SK-MEL-5 (cell line): ENCODE measurements at regions not wholly inside any gene's neighbourhood (a gene's known extent, or its start where the extent isn't known, plus 50 kb on each side); places are given as distances from the start of the nearest gene placed in this dataset.

Experiments
- DNase-seq: peaks from one replicate; pipeline ENCODE4 v3.0.0-alpha.2; 2016; ENCODE audit warnings: low read depth, low spot score
- in situ Hi-C: cut with HindIII; loops from 2 replicates; pipeline ENCODE4 v1.10.0; 2016; ENCODE audit warnings: low sequenced_read_pairs, high pct_unique_total_duplicates, low pct_unique_long_range_greater_than_20kb

- in situ Hi-C loops: no loop called here
- DNase-seq: no peak
These were observed 210.2 kb upstream of the MKLN1 start for GRCh38 chr7:131117439-131117838.

- in situ Hi-C loops: no loop called here
- DNase-seq: no peak
These were observed 208.3 kb upstream of the MKLN1 start for GRCh38 chr7:131119381-131119780.

- in situ Hi-C loops: no loop called here
- DNase-seq: no peak
These were observed 205.3 kb upstream of the MKLN1 start for GRCh38 chr7:131122394-131122793.

DNA sequence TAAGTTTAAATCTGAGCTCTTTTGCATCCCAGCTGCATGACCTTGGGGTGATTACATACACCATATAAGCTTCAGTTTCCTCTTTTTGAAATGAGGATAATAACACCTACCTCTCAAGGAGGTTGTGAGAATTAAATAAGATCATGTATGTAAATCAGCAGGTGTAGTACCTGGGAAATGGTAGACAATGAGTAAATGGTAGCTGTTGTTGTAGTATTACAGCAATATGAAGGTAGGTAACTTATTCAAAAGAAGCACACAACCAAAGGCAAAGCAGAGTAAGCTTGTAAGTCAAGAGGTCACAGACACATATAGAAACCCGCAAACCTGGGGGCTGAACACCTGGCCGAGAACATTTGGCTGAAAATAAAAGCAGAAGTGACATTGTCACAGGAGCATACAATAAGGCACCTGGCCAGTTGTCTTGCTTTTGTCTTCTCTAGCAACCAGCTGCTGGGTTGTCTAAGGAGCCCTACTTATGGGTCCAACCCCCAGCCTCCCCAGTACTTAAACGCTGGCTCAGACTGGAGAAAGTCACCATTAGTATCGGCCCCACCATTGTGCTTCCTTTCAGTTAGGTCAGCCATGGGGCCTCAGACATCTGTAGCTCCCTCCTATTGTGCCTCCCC lies 203.6 kb upstream of the MKLN1 start:
- no peak for DNase-seq
- in situ Hi-C loops: no loop called here

DNA sequence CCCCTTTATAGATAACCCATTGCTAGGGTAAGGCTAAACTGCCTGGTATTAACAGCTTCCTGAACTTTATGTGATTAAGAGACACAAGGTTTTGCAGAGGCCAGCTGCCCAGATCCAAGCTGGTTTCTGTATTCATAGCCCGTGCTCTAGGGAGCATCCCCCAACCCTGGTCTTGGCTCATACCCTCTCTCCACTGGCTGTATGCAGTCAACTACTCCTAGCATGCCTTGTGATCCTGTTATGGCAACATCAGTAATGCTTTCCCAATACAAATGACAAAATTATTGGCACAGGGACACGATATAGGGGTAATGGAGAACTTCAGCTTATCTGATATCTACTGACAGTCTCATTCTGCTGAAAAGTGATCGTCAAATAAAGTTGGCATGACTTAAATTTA lies 202.8 kb upstream of the MKLN1 start:
- DNase-seq: no peak
- in situ Hi-C loops: no loop called here

DNA sequence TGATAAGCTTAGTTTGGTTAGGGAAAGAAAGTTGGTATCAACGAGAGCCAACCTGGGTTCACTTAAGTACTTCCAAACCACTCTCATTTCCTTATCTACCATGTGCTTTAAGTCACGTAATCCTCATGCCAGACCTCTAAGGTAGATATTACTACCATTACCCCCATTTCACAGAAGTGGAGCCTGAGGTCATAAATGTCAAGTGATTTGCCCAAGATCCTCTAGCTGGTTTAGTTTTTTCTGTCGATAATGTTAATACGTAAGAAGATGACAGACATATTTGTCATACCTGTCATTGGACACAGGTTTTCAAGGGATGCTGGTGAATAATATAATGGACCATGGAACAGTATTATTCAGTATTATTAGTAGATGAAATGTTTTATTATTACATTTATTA lies 197.4 kb upstream of the MKLN1 start:
- in situ Hi-C loops: no loop called here
- no peak for DNase-seq

DNA sequence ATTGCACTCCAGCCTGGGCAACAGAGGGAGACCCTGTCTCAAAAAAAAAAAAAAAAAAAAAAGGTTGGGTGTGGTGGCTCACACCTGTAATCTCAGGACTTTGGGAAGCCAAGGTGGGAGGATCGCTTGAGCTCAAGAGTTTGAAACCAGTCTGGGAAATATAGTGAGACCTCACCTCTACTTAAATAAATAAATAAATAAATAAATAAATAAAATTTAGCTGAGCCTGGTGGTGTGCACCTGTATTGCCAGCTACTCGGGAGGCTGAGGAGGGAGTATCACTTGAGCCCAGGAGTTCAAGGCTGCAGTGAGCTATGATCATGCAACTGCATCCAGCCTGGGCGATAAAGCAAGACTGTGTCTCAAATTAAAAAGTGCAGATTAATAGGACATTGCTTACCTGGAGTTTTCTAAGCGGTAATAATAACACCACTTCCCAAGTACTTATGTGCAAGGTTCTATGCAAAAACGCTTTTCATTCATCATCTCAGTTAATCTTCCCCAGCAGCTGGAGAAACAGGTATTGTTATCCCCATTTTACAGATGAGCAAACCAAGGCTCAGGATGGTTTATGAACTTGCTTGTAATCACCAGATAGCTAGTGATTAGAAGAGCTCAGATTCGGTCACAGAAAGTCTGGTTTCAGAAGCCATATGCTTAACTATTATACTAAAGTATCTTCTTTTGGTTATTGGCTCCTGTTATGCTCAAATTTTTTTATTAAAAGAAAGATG lies 196.5 kb upstream of the MKLN1 start:
- no peak for DNase-seq
- in situ Hi-C loops: no loop called here

DNA sequence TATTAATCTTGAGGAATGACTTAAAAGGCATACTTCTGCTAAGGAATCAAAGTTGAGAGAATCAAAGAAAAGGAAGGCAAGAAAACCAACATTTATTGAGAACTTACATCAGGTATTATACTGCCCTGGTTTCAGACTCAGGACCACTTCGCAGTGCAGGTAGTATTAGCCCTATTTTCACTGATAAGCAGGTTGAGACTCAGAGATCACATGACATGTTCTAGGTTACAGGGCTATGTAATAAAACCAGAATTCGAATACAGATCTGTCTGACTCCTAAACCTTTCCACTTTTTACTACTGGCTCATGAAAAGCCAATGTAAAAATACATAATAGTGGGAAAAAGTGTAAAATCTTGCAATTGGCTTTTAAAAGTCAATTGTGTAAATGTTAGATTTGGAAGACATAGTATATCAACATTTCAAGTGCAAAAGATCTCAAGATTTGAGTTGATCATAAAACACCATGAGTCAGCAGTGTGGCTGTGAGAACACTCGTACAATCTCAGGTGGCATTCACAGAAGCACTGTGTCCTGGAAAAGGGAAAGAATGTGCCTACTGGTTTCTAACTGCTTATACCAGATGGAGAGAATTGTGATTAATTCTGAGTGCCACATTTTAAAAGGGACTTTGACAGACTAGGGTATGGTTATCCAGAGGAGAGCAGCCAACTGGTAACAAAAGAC lies 195.8 kb upstream of the MKLN1 start:
- in situ Hi-C loops: no loop called here
- no peak for DNase-seq

DNA sequence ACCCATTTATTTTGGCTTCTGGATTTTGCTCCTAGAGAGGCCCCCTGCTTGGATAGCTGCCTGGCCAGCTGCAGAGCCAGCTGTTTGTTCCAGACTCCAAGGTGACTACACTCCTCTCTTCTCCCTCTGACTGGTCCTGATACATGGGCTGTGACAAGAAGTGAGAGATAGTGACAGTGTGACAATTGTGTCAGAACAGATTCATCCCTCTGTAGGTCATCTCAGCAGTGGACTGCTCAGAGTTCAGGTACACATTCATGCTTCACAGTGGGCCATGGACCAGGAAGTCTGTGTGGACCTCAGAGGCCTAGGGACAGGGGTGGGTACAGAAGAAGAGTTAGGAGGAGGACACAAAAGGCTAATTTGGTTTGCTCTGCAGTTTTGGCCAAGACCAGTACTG lies 188.2 kb upstream of the MKLN1 start:
- in situ Hi-C loops: no loop called here
- no peak for DNase-seq

- in situ Hi-C loops: no loop called here
- no peak for DNase-seq
These were observed 186.2 kb upstream of the MKLN1 start for GRCh38 chr7:131141443-131141967.

DNA sequence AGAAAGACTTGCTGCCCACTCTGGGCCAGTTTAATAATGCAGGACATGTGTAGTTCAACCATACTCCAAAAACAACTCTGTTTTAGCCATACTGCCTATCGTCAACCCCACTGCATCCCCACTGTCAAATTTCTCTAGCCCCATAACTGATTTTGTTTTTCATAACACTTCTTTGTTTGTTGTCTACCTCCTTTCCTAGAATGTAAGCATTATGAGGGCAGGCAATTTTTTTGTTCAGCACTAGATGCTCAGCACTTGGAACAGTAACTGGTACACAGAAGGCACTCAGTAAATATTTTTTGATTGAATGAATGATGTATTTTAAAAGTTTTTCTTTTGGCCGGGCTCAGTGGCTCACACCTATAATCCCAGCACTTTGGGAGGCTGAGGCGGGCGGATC lies 183.8 kb upstream of the MKLN1 start:
- DNase-seq: no peak
- in situ Hi-C loops: no loop called here

DNA sequence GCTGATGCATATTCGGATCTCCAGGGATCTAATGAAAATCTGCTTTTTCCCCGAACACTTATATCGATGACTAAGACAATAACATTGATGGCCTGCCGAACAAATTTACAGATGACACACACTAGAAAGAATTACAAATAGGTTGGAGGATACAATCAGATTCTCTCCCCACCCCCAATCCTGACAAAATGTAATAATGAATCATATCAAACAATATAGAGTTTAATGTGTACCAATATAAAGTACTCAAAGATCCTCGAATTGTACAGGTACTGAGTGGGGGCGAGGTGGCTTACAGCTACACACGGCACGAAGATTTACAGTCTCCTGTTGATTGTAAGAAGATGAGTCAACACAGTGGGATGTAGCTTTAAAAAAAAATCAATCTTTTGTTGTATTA lies 182.7 kb upstream of the MKLN1 start:
- no peak for DNase-seq
- in situ Hi-C loops: no loop called here

GRCh38 chr7:131145770-131146169 lies 181.9 kb upstream of the MKLN1 start:
- DNase-seq: no peak
- in situ Hi-C loops: no loop called here

DNA sequence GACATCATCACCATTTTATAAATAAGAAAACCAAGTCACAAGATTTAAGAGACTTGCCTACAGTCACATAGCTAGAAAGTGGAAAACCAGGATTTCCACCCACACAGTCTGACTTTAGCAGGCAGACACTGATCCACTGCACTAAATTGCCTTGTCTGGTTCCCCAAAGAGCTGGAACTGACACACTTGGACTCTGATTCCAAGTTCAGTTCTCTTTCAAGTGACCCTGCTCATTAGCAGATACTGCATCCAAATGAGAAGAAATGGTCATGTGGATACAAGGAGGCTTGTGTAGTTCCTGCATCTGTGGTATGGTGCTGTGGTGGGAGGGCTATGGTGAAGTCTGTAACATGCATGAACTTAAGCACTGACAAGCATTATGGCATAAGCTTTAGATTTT lies 180.1 kb upstream of the MKLN1 start:
- in situ Hi-C loops: no loop called here
- DNase-seq: no peak

- in situ Hi-C loops: no loop called here
- DNase-seq: no peak
These were observed 179.4 kb upstream of the MKLN1 start for GRCh38 chr7:131148258-131148657.

DNA sequence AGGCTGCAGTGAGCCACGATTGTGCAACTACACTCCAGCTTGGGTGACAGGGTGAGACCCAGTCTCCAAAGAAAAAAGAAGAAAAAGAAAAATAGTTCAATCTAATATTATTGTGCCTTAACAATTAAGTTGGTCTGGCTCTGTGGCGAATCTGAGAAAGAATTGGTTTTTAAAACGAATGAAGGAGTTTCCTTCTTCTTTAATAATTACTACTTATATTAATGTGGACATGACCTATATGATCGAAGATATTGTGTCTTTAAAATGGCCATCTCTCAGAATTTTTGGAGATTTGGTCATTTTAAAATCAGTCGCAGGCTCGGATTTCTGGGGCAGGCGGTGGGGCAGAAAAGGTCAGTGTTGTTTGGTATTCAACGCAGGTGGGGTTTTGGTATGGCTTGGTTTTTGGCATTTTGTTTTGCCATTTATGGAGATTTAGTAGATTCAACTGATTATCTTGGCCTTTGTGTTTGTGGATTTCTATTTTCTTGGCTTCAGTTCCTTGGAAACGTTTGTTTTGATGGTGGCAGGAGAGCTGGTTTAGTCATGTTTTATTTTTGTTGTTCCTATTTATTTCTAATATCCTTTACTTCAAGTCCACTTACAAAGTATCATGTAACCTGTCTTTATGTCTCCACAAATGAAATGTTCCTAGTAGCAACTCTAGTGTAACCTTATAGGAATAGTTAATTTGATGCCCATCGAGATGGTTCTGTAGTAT lies 178.8 kb upstream of the MKLN1 start:
- in situ Hi-C loops: no loop called here
- no peak for DNase-seq

DNA sequence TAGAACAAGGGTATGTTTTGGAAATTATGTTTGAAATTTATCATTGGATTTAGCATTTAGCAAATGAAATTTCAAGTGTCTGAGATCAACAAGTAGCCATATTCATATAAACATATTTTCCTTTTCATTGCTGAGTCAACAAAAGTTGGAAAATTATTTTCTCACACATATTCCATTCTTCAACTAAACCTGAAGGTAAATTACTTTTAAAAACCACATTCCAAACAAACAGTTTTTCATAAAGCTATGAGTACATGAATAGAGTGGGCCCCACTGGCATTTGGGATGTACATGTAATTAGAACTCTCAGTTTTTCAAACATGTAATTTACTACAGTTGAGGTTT lies 178.3 kb upstream of the MKLN1 start:
- DNase-seq: no peak
- in situ Hi-C loops: no loop called here

GRCh38 chr7:131149840-131150239 lies 177.8 kb upstream of the MKLN1 start:
- in situ Hi-C loops: no loop called here
- no peak for DNase-seq
